GM18502 (cell line): ENCODE measurements at regions not wholly inside any gene's neighbourhood (a gene's known extent, or its start where the extent isn't known, plus 50 kb on each side); places are given as distances from the start of the nearest gene placed in this dataset.
A peak's percentile ranks its signal among the peaks of the same experiment; 100 is the strongest.

ENCODE experiments used
- ATAC-seq: cut with Tn5 transposase; IDR thresholded peaks from one replicate; pipeline ENCODE4 v1.9.1; 2021; ENCODE audit warnings: mild to moderate bottlenecking; ENCODE audit not compliant: unreplicated experiment, poor library complexity

- ATAC-seq = no peak
Measured at GRCh38 chr9:22278426-22278825, 168.2 kb upstream of the DMRTA1 start.

DNA sequence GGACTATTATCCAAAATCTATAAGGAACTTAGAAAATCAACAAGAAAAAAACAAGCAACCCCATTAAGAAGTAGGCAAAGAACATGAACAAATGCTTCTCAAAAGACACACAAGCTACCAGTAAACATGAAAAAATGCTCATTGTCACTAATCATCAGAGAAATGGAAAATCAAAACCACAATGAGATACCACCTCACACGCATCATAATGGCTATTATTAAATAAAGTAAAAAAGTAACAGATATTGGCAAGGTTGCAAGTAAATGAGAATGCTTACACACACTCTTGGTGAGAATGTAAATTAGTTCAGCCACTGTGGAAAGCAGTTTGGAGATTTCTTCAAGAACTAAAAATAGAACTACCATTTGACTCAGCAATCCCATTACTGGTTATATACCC, 167.0 kb upstream of the DMRTA1 start:
- ATAC-seq = no peak

DNA sequence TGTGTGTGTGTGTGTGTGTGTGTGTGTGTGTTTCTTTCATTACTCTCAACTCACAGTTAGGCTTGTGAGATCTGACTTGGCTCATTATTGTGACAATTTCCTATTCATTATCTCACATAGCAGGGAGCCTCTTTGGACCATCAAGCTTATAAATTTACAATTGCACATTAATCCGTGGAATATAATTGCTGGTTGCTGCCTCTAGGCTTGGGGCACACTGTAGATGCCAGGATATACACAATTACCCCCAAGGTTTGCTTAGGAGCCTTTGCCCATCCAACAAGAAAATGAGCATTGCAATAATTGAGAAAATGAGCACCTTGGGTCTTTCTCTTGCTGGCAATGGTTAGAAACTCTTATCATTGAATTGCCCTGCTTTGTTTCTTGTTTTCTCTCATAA, 161.6 kb upstream of the DMRTA1 start:
- no peak for ATAC-seq

DNA sequence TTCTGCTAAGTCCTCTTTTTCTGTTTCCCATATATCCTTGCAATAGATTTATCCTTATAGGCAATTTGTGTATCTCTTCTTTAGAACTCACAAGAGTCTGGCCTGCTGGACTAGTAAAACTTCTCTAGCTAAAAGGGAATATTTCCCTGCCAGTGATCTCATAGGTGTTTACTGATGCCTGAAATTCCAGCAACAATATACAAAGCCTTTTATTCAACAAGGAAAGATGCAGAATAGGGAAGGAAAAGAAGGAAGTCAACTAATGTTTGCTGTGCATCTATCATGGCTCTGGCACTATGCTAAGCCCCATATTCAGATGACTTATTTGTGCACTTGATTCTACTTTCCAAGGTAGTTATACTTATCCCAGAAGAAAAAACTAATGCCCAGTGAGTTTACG, 160.0 kb upstream of the DMRTA1 start:
- no peak for ATAC-seq

DNA sequence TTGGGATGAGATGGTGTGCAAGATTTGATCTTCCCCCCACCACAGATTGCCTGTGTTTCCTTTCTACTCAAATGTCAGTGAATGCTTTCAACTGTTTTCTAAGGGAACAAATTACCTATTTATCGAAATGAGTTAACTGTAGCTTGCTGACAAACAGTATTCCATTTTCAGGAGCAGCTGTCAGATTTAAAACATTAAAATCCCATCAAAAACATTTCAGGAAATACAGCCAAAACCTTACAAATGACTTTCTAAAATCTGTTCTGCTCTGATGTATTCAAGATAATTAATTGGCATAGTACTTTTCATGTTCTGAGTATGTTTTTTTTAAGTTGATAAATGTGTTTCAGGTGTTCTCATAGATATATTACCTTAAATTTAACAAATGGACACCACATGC, 158.0 kb upstream of the DMRTA1 start:
- ATAC-seq = no peak

- ATAC-seq = peak; percentile 53
Measured at GRCh38 chr9:22307013-22307711, 139.5 kb upstream of the DMRTA1 start.

- no peak for ATAC-seq
Measured at GRCh38 chr9:22308177-22308576, 138.4 kb upstream of the DMRTA1 start.

- ATAC-seq = no peak
Measured at GRCh38 chr9:22316645-22317044, 130.0 kb upstream of the DMRTA1 start.

GRCh38 chr9:22331533-22331932, 115.1 kb upstream of the DMRTA1 start:
- no peak for ATAC-seq

DNA sequence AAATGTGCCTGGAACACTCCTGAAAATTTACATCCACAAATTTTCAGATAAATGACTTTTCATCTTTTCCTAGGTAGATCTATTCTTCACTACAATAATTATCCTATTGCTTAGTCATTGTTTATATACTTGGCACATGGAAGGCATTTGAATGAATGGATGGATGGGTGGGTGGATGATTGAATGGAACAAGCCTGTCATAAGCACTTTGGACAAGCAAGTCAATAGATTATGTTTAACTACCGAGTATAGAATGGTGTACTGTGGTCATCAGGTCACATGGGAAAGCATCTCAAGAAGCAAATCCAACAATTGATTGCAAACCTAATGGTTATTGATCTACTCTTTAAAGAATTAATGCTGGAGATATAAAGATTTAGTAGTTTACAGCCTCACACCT, 114.4 kb upstream of the DMRTA1 start:
- ATAC-seq = no peak

DNA sequence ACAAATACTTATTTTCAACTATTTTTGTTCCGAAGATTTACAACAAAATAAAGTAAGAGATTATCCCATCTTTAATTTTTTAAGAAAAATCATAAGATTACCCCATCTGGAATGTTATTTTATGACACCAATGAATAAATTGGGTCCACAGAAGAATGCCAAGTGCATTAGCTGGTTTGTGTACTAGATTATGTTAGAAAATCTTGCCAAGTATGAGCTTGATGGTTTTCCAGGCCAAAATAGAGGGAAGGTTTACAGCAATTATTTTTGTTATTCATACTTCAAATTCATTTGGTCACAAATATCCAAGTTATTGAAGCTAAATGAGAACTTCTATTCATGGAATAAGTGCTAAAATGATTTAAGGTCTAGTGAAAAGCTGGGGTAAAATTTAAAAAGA, 109.4 kb upstream of the DMRTA1 start:
- no peak for ATAC-seq

- ATAC-seq = no peak
Measured at GRCh38 chr9:22342491-22343217, 104.0 kb upstream of the DMRTA1 start.

- ATAC-seq = no peak
Measured at GRCh38 chr9:22343218-22343611, 103.4 kb upstream of the DMRTA1 start.

DNA sequence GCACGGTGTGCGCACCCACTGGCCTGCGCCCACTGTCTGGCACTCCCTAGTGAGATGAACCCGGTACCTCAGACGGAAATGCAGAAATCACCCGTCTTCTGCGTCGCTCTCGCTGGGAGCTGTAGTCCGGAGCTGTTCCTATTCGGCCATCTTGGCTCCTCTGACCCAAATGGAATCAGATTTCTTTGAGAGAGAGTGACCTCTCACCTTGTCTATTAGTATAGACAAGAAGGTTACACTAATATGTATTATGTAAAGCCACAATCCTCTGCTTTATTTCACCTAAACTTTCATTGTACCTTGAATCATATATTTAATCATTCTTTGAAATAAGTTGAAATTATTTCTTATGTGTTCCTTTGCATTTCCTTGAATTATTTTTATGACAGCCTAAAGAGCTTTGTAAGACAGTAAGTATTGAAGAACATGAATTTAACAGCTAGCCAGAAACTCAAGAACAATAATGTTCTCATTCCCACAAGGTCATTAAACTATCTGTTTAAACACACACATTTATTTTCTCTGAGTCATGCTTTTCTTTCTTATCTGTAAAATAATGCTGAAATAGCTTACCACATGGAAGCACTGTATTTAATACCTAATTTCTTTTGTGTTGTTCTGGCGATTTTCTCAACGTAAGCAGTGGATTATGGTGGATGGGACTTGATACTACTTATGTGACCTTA, 91.8 kb upstream of the DMRTA1 start:
- ATAC-seq = no peak

- ATAC-seq = no peak
Measured at GRCh38 chr9:22356985-22357384, 89.6 kb upstream of the DMRTA1 start.

GRCh38 chr9:22363421-22363887, 83.2 kb upstream of the DMRTA1 start:
- no peak for ATAC-seq

GRCh38 chr9:22373636-22374035, 73.0 kb upstream of the DMRTA1 start:
- no peak for ATAC-seq

- ATAC-seq = no peak
Measured at GRCh38 chr9:22374051-22374450, 72.6 kb upstream of the DMRTA1 start.

DNA sequence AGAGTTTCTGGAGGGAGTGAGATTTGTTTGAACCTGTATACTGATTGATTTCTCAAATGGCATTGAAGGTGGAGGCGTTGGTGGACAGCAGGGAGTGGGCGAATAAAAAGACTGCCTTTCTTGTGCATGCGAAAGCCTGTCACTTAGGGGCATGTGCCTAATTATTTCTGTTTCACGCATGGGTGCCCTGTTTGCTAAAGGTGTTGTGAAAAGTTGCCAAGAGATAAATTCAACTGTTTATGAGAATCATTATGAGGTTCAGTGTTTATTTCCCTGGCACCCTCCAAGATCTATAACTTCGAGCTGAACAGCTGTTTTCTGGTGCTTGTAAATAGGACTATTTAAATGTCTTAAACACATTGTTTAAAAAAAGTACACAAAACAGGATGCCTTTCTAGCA, 67.4 kb upstream of the DMRTA1 start:
- ATAC-seq = no peak

- ATAC-seq = no peak
Measured at GRCh38 chr9:22381170-22381569, 65.5 kb upstream of the DMRTA1 start.

GRCh38 chr9:22382331-22382730, 64.3 kb upstream of the DMRTA1 start:
- no peak for ATAC-seq
